AG04449 (cell line): ENCODE measurements at regions not wholly inside any gene's neighbourhood (a gene's known extent, or its start where the extent isn't known, plus 50 kb on each side); places are given as distances from the start of the nearest gene placed in this dataset.

Experiments
- CTCF ChIA-PET: fragments of 350-600 bp; formaldehyde crosslinking; extraction: SDS; loops from one replicate; lab custom pipeline; 2021; ENCODE audit warnings: antibody characterized with exemption; lab: Yijun Ruan, JAX
- POLR2A ChIA-PET: fragments of 400-600, 350-600 bp; formaldehyde crosslinking; extraction: SDS; loops from one replicate; lab custom pipeline; 2020; ENCODE audit warnings: antibody characterized with exemption, inconsistent platforms; lab: Yijun Ruan, JAX
- DNase-seq: peaks from one replicate; pipeline ENCODE4 v3.0.0-alpha.2; 2010; ENCODE audit warnings: low read depth, low spot score
- H3K4me3 ChIP-seq: 2 replicates; pipeline ENCODE4 v1.5.1; 2011; ENCODE audit warnings: low read depth, mild to moderate bottlenecking, control low read depth, low read length
- TF ChIP-seq, protein P1 (sequence below): IDR thresholded peaks from one replicate; pipeline ENCODE4 v1.5.1; 2011; ENCODE audit warnings: mild to moderate bottlenecking, moderate library complexity, low read length, control low read depth, inconsistent platforms; ENCODE audit not compliant: insufficient read depth; ENCODE audit errors: missing control alignments

DNA sequence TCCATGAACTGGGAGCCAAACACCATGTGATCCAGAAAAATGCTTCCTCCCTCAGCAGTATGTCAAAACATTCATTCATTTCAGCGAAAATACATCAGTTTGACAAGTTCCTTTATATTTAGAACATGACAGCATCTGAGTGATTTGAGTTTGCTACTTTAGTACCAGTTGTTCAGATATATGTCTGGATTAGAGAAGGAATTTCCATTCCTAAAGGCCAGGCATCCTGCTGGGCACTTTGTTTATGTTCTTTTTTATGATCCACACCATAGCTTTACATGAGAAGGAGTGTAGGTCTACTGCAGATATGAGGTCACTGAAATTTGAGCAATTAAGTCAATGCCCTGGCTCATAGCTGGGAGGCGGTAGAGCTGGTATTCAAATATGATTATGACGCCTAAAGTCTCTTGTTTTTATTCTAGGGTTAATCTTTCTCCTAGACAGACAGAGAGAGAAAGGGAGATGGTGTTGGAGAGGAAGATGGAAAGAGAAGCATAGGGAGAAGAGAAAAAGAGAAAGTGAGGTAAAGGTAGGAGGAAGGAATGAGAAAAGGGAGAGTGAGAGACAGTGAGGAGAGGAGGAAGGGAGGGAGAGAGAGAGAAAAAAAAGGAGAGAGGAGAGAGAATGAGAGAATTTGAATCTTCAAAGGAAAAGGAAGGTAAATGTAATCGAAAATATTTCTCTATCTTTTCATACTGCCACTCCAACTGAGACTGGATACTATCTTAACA is 839.5 kb upstream of the FANCL start:
- ChIA-PET CTCF (no interaction called here), POLR2A (no interaction called here)
- DNase-seq: no peak
- no peak overlapping the region for H3K4me3 ChIP-seq
- TF ChIP-seq, protein P1, sequence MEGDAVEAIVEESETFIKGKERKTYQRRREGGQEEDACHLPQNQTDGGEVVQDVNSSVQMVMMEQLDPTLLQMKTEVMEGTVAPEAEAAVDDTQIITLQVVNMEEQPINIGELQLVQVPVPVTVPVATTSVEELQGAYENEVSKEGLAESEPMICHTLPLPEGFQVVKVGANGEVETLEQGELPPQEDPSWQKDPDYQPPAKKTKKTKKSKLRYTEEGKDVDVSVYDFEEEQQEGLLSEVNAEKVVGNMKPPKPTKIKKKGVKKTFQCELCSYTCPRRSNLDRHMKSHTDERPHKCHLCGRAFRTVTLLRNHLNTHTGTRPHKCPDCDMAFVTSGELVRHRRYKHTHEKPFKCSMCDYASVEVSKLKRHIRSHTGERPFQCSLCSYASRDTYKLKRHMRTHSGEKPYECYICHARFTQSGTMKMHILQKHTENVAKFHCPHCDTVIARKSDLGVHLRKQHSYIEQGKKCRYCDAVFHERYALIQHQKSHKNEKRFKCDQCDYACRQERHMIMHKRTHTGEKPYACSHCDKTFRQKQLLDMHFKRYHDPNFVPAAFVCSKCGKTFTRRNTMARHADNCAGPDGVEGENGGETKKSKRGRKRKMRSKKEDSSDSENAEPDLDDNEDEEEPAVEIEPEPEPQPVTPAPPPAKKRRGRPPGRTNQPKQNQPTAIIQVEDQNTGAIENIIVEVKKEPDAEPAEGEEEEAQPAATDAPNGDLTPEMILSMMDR: no peak

DNA sequence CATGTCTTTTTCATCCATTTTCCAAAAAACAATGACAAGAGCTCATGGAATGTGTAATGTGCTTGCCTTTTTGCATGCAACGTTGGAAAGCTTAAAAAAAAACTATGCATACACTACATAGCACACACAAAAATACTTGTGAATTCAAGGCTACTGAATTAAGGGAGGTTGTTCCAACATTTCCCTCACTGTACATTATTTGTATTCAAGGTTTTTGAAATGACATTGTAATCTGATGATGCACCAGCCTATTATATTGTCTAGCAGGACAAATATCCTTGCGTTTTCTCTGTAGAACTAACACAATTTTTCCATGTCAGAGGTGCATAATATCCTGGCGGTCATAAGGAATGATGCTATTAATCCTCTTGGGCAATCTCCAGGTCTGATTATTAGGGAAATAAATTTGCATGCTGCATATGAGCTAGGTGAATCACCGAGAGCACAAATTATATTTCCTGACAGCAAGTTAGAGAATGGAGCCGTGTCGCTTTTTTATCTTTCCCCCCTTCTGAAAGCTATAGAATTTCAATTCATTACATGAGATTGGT is 836.9 kb upstream of the FANCL start:
- CTCF ChIA-PET: no interaction called here

DNA sequence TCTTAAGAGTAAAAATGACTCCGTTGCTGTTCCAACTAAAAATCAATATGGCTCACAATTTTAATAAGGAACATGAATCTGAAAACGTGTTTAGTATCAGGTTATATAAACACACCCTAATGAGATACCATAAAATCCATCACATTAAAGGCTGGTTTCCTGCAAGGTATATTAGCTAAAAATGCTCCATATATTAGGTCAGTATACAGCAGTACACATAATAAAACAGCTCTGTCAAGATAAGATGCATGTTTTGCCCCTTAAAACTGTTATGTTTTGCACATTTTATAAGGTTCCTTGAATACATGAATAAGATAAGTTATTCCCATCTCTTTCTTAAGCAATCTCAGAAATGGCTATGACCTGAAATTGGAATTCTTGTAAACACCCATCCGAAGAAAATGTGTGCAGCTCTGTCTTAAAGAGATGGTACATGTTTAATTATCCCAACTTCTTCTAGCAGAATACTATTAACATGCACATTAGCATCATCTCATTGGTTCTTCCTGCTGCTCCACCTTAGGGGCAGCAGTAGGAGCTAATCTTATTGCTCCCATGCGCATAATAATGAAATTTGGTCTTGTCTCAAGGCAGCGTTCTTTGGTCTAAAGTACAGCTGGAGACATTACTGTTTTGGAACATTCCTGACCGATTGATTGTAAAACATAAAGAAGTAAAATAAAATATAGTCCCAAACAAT is 836.1 kb upstream of the FANCL start:
- TF ChIP-seq, protein P1: no peak
- CTCF ChIA-PET: no interaction called here
- POLR2A ChIA-PET: no interaction called here
- H3K4me3 ChIP-seq: no peak overlapping the region
- no peak for DNase-seq

More for the DNA sequence above, 836.9 kb upstream of the FANCL start:
- POLR2A ChIA-PET: no interaction called here
- TF ChIP-seq, protein P1: no peak
- H3K4me3 ChIP-seq: no peak overlapping the region
- no peak for DNase-seq

DNA sequence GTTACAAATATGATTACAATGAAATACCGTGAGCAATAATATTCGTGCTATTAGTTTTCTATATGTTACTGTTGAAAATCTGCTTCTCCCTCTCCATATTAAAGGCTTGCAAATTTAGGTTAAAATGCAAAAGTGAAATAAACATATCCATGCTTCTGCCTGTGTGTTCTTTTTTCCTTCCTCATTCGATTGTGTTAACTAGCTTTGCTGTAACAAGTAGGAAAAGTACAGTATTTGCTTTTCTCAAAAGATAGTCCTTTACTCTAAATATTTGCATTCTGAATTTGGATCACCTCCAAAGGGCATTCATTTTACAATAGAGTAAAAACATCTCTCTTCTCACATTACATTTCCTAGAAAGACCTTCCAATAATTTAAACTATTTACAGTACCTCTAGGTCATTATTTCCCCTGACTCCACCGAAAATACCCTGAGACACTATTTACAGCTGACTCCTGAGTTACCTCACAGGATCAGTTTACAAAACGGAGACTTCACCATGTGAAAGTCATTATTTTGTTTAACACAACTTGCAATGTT is 835.0 kb upstream of the FANCL start:
- no peak overlapping the region for H3K4me3 ChIP-seq
- ChIA-PET POLR2A (no interaction called here), CTCF (no interaction called here)
- DNase-seq: no peak
- TF ChIP-seq, protein P1: no peak

DNA sequence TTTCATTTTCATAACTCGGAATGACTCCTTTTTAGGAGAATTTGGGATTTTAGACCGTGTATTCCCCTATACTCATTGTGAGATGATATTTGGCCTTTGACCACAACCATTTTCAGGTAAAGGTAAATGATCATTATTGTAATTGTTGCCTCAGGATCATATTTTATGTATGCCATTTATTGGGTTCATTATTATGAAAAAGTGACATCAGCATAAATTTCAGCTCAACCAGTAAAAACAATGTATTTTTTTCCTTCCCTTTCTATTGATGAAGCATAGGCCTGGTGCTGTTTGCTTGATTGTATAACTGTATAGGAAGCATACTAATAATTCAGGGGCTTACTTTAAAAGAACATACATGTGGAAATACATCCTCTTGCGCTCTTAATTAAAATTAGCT is 832.9 kb upstream of the FANCL start:
- CTCF ChIA-PET: no interaction called here
- no peak for DNase-seq
- TF ChIP-seq, protein P1: no peak
- no peak overlapping the region for H3K4me3 ChIP-seq
- POLR2A ChIA-PET: no interaction called here

DNA sequence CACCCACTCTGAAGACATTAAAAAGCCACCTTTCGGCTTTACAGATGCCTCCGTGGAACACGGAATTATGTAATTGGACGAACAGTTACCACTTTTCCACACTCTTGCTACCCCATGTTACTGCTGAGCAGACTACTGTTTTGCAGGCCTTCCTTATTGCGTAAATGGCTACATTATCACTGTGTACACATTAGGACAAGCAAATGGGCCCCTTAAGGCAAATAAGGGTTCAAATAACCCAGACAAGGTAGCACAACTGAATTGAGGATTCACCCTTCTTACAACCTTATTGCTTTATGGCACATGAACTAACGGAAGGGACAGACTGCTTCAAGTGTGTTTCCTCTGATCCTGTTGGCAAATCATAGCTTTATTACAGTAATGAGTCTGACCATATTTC is 832.2 kb upstream of the FANCL start:
- CTCF ChIA-PET: no interaction called here
- TF ChIP-seq, protein P1: no peak
- POLR2A ChIA-PET: no interaction called here
- H3K4me3 ChIP-seq: no peak overlapping the region
- DNase-seq: no peak
